Pancreas (tissue), 10 donors: ENCODE measurements at regions not wholly inside any gene's neighbourhood (a gene's known extent, or its start where the extent isn't known, plus 50 kb on each side); places are given as distances from the start of the nearest gene placed in this dataset.
"Not testable (repeated sequence)": the region's sequence is repeated elsewhere in the genome, so short reads cannot be mapped to it uniquely, and the experiment has no call there.

Experiments
- ATAC-seq, 4 donors: fragments of 200-7000 bp; cut with Tn5 transposase; one replicate each; pipeline versions ENCODE4 v1.8.0 to v1.9.1; 2020; ENCODE audit warnings: mild to moderate bottlenecking in 4 of 4, moderate library complexity in 4 of 4
- DNase-seq, 6 donors: peaks; one replicate each; pipeline ENCODE4 v3.0.0-alpha.2; 2020
- FAIRE-seq: peaks from 2 replicates; lab custom pipeline; 2012; peaks lifted over from hg19 to GRCh38; lab: Jason Lieb, UNC
- H3K27ac ChIP-seq, 4 donors: fragments of 200-600 bp; sonication (generic); 1 replicate in 3 of 4; 2 replicates in 1 of 4; pipeline versions ENCODE4 v1.5.0 to v1.8.0; 2020
- H3K27me3 ChIP-seq, 4 donors: fragments of 200-600 bp; one replicate each; pipeline ENCODE4 v1.8.0; 2021
- H3K36me3 ChIP-seq, 3 donors: fragments of 200-600 bp; sonication (generic) in 1 of 3; one replicate each; pipeline versions ENCODE4 v1.5.0 to v1.8.0; 2020 to 2021
- H3K4me1 ChIP-seq, 3 donors: fragments of 200-600 bp; one replicate each; pipeline ENCODE4 v1.8.0; 2021
- H3K4me3 ChIP-seq, 4 donors: fragments of 200-600 bp; sonication (generic) in 2 of 4; one replicate each; pipeline versions ENCODE4 v1.5.0 to v1.8.0; 2020 to 2021
- H3K9me3 ChIP-seq, 4 donors: fragments of 200-600 bp; one replicate each; pipeline ENCODE4 v1.8.0; 2021
- WGBS, 2 donors: extraction: QIAGEN DNeasy Blood & Tissue Kit; methylation state at CpG; one replicate each; pipeline ENCODE4 v1.1.7; 2013; 5-methylcytosine and 5-hydroxymethylcytosine counted together
- intact Hi-C, 3 donors: fragments of 100-400 bp; cut with DNase I; formaldehyde crosslinking; loops; one replicate each; pipeline versions ENCODE4 v1.11.1 to v1.14.2; 2022
- TF ChIP-seq, protein P1 (sequence below), 4 donors: fragments of 200-600 bp; sonication (generic) in 3 of 4; IDR thresholded peaks; one replicate each; pipeline versions ENCODE4 v1.5.0 to v1.8.0; 2021; ENCODE audit warnings: antibody characterized with exemption in 4 of 4
- donor health status: healthy with polysubstance abuse.
- donor health status: DM: no; HTN: no; CAD: no; lungs with moderate emphysema.
- donor health status: DM: no; HTN: no; CAD: no.
- donor health status: control.
- donor health status: control.
- donor health status: Bipolar disorder and iron deficiency.
- donor health status: DM: yes; HTN: yes; CAD: no.
- donor health status: DM: no; HTN: no; CAD: no.
- donor health status: DM: no; HTN: no; CAD: no.
- donor health status: DM: yes; HTN: yes; CAD: no.

DNA sequence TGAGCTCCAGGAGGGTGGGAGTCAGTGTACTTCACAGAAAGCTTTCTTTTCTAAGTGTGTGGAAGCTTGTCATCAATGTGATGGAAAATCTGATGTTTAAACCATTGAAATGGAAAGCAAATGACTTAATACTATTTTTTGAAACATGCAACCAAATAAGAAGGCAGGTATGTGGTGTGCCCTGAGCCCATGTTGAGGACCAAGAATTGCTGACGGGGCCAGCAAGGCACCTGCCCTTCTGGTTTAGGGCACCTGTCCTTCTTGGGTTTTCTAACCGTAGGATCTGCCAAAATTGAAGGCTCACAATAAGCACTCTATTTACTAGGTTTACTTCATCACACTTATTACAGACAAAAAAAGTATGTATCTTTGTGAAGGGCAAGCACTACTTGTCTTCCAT is 537.7 kb downstream of the SOCS6 start:
- Histone ChIP-seq H3K9me3 (no peaks in the 10 kb centered on the region), H3K27me3 (no peaks in the 10 kb centered on the region), H3K4me3 (no peak overlapping the region), H3K4me1 (no peaks in the 10 kb centered on the region), H3K36me3 (no peaks in the 10 kb centered on the region), H3K27ac (no peak overlapping the region)
- intact Hi-C loops: no loop called here
- DNase-seq (no peak), ATAC-seq (no peak), FAIRE-seq (no peak)
- TF ChIP-seq, protein P1, sequence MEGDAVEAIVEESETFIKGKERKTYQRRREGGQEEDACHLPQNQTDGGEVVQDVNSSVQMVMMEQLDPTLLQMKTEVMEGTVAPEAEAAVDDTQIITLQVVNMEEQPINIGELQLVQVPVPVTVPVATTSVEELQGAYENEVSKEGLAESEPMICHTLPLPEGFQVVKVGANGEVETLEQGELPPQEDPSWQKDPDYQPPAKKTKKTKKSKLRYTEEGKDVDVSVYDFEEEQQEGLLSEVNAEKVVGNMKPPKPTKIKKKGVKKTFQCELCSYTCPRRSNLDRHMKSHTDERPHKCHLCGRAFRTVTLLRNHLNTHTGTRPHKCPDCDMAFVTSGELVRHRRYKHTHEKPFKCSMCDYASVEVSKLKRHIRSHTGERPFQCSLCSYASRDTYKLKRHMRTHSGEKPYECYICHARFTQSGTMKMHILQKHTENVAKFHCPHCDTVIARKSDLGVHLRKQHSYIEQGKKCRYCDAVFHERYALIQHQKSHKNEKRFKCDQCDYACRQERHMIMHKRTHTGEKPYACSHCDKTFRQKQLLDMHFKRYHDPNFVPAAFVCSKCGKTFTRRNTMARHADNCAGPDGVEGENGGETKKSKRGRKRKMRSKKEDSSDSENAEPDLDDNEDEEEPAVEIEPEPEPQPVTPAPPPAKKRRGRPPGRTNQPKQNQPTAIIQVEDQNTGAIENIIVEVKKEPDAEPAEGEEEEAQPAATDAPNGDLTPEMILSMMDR (IDR thresholded peaks at IDR 0.05): no peak
- 58 to 69% methylated on average over 2 of the region's 2 CpGs for WGBS, 2 donors

DNA sequence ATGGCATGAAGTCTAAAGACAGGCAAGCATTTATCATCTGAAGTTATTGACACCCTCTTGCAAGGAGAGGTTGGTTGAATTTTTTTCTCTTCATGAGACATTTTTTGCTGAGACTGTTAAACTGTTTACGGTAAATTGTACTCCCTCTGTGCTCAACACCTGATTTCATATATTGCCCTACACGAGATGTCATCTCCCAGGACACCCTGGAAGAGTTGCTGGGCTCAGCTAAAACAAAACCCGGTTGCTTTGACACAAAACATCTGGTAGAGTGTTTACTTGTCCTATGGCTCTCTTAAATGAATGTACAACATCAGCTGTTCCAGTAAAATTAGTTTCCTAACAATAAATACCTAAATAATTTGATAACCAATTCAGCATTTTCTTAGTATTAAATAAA is 533.8 kb downstream of the SOCS6 start:
- no peak for FAIRE-seq
- ATAC-seq: no peak
- H3K4me1 ChIP-seq: no peaks in the 10 kb centered on the region
- DNase-seq: no peak
- H3K9me3 ChIP-seq: no peaks in the 10 kb centered on the region
- TF ChIP-seq, protein P1 (IDR thresholded peaks at IDR 0.05): no peak
- intact Hi-C loops: no loop called here
- no peaks in the 10 kb centered on the region for H3K36me3 ChIP-seq
- WGBS, 2 donors: 40 to 53% methylated on average over 3 of the region's 3 CpGs
- H3K27me3 ChIP-seq: no peaks in the 10 kb centered on the region
- H3K4me3 ChIP-seq: no peak overlapping the region
- no peak overlapping the region for H3K27ac ChIP-seq

DNA sequence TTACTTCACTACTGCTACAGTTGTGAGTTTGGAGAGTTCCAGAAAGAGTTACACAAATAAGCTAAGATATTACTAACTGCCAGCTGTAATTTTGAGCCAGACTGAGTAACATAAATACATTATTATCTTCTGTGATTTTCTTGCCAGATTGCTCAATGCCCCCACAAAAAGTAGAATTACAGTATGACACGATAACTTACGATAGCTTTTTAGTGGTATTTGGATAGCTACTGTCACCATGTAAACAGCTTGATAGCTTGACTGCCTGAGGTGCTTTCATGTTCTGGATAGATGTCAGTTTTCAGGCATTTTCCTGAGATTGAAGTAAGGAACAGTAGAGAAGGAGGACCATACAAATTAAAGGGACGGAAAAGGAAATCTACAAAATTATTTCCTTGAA is 533.3 kb downstream of the SOCS6 start:
- intact Hi-C loops: no loop called here
- Histone ChIP-seq H3K36me3 (no peaks in the 10 kb centered on the region), H3K4me3 (no peak overlapping the region), H3K27ac (no peak overlapping the region), H3K9me3 (no peaks in the 10 kb centered on the region), H3K27me3 (no peaks in the 10 kb centered on the region), H3K4me1 (no peaks in the 10 kb centered on the region)
- TF ChIP-seq, protein P1 (IDR thresholded peaks at IDR 0.05): no peak
- WGBS, 2 donors: 9 to 10% methylated on average over 3 of the region's 3 CpGs
- ATAC-seq (no peak), DNase-seq (no peak), FAIRE-seq (no peak)

DNA sequence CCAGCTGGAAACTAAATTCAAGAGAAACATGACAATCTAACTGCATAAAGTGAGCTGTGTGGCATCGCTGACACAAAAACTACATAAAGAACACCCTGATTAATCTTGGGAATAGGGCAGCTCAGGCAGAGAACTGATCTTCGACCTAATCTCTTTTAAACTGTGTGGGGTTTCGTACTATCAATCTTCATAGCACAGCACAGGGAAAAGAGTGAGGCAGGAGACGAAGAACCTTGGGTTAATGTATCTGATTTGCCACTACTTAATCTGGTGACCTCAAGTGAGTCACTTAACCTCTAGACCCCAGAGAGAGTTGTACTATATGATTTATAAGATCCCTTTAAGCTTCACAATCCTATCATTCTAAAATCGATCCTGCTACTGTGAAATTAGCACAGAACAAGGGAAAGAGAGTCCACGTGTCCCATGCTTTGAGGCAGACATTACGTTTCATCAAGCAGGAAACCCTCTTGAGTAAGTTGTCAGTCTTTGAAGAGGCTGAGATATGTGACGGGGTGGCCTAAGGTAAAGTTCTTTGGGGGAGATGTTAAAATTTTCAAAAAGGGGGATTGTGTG is 519.7 kb downstream of the SOCS6 start:
- FAIRE-seq (no peak), DNase-seq (no peak), ATAC-seq (no peak)
- no peaks in the 10 kb centered on the region for H3K9me3 ChIP-seq
- TF ChIP-seq, protein P1 (IDR thresholded peaks at IDR 0.05): no peak
- no peaks in the 10 kb centered on the region for H3K36me3 ChIP-seq
- no peaks in the 10 kb centered on the region for H3K4me1 ChIP-seq
- WGBS, 2 donors: 36 to 52% methylated on average over 8 of the region's 8 CpGs
- H3K27ac ChIP-seq: no peak overlapping the region
- intact Hi-C loops: no loop called here
- H3K27me3 ChIP-seq: no peaks in the 10 kb centered on the region
- H3K4me3 ChIP-seq: no peak overlapping the region

DNA sequence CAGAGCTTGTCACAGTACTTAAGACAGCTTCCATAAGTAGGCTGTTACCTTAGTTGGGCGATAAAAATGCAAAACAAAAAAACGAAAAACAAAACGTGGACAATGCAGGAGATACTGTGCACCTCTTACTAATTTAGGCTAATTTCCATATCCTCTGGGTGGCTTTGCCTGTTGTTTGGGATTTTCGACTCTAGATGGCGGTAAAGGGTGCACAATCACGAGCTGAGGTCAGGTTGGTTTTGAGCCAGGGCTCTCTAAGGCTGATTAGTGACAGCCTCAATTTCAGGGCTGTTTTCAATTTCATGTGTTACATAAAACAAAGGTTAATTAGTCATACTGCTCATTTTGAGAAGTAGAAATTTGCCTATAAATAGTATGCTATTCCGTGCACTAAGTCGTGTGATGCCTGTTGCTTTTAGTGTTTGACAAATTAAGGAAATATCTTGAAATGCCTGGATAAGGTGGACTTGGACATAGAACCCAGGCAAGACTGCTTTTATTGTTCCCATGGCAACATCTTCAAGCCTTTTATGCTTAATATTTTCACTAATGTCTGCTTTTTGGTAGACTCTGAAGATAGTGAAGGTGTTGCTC is 493.1 kb downstream of the SOCS6 start:
- 1 to 2% methylated on average over 8 of the region's 8 CpGs for WGBS, 2 donors
- no peak for FAIRE-seq
- intact Hi-C loops: no loop called here

DNA sequence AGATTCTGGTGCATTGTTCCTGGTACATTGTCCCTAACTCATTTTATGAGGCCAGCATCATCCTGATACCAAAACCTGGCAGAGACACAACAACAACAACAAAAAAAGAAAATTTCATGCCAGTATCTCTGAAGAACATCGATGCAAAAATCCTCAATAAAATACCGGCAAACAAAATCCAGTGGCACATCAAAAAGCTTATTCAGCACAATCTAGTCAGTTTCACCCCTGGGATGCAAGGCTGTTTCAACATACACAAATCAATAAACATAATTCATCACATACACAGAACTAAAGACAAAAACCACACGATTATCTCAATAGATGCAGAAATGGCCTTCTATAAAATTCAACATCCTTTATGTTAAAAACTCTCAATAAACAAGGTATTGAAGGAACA is 477.4 kb downstream of the SOCS6 start:
- intact Hi-C loops: not testable (repeated sequence)

More for the DNA sequence above, 493.1 kb downstream of the SOCS6 start:
- H3K27ac ChIP-seq: no peak overlapping the region
- no peaks in the 10 kb centered on the region for H3K4me1 ChIP-seq
- TF ChIP-seq, protein P1 (IDR thresholded peaks at IDR 0.05): peak; percentile 18 to 55 (median 35)
- peak; percentile 63 to 87 (median 81) for ATAC-seq
- H3K4me3 ChIP-seq: no peak overlapping the region
- peak in 4 of 6 donors; percentile 29 to 59 (median 32) for DNase-seq
- no peaks in the 10 kb centered on the region for H3K36me3 ChIP-seq
- peaks cover 0 to 2% (median 0%) of the 10 kb centered on the region in 4 donors for H3K27me3 ChIP-seq
- no peaks in the 10 kb centered on the region for H3K9me3 ChIP-seq

More for the DNA sequence above, 477.4 kb downstream of the SOCS6 start:
- DNase-seq, H3K27me3 ChIP-seq, H3K4me1 ChIP-seq, FAIRE-seq, H3K9me3 ChIP-seq, H3K4me3 ChIP-seq, H3K27ac ChIP-seq, ATAC-seq, H3K36me3 ChIP-seq: not testable (repeated sequence)
- 58 to 62% methylated on average over 3 of the region's 3 CpGs for WGBS, 2 donors
